ENCODE measurements at regions not wholly inside any gene's neighbourhood (a gene's known extent, or its start where the extent isn't known, plus 50 kb on each side); places are given as distances from the start of the nearest gene placed in this dataset.

- DNase-seq = no peak
Observed at GRCh38 chr13:31442571-31442970, 242.8 kb downstream of the B3GLCT start.

DNA sequence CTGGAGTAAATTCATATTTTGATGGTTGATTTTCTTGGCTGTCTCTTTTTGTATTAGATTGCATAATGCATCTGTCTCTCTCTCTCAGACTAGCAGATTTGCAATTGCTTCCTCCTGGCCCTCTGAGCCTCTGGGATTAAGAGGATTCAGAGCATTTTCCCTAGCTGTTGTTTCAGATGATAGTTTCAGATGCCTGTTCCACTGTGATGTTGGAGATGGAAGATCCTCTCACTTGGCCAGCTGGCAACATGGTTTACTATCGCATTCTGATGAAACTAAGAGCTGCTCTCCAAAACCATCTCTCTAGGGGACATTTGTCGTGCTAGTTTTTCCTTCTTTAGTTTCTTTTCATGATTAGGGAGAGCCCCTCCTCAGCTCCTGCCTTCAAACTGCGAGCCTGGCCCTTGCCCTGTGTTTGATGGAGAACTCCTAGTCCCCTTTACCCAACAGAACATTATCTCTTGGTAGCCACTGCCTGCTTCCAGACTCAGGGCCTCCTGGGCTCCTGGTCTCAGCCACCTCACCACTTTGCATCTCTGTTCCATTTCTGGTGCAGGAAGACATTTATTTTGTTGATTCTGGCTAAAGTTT lies 244.6 kb downstream of the B3GLCT start:
- DNase-seq = peak; percentile 52

GRCh38 chr13:31452525-31452924 lies 252.8 kb downstream of the B3GLCT start:
- DNase-seq = no peak

DNA sequence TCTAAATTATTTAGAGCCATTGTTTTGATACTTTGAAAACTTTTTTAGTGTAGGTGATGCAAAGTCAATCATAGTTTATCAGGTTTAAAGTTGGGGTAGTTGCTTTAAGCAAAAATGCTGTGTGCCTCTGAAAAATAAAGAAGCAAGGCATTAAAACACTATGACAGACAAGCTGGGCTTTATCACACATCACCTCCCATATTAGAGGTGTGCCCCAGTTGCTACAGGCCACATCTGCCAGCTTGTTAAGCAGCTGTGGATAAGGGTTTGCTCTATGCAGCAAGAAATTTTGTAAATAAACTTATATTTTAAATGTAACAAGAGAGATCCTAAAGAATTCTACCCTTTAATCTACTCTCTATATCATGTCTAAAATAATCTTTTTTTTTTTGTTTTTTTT lies 255.8 kb downstream of the B3GLCT start:
- DNase-seq = no peak

- no peak for DNase-seq
Observed at GRCh38 chr13:31456056-31456455, 256.3 kb downstream of the B3GLCT start.

DNA sequence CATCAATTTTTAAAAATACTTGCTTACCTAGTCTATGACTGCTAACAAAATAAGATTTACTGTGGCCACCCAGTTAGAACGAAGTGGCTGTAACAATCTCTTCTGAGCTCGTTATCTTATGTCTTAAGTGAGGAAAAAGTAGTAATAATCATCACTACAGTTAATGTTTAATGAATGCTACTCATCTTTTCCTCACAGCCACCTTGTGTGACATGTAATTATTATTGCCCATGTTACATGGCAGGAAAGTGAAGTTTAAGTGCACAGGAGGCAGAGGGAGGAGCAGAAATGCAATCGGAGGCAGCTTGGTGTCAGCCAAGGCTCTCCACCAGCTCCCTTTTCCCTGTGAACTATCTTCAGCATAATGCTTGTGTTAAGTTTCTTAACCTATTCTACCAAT lies 260.3 kb downstream of the B3GLCT start:
- DNase-seq = no peak

DNA sequence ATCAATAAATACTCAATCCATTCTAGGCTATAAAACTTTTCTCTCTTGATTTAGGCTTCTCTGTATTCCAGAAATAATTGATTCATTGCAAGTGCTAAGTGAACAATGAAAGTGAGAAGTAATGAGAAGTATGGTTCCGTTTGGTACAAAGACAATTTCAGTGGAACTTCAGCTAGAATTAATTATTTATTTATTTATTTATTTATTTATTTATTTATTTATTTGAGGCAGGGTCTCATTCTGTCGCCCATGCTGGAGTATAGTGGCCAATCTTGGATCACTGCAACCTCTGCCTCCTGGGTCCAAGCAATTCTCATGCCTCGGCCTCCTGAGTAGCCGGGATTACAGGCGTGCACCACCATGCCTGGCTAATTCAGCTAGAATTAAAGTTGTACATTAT lies 262.1 kb downstream of the B3GLCT start:
- DNase-seq = no peak

DNA sequence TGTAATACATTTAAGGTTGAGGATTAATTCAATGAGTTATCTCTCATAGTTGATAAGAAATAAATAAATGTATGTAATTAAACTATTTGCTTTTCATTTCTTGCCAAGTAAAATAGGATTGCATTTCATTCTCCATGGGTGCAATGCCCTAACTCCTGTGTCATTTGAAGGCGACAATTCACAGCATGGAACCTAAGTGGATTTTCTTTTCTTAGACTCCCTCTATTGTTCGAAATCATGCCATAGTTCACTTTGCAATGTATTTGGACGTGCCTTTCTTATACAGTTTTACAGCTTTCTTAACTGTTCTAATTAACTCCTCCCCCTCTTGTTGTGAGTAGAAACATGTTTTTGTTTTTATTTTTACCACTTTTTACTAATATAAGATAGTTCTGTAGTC lies 263.0 kb downstream of the B3GLCT start:
- no peak for DNase-seq

- DNase-seq = no peak
Observed at GRCh38 chr13:31468114-31468902, 268.5 kb downstream of the B3GLCT start.

GRCh38 chr13:31469377-31469776 lies 269.6 kb downstream of the B3GLCT start:
- no peak for DNase-seq

DNA sequence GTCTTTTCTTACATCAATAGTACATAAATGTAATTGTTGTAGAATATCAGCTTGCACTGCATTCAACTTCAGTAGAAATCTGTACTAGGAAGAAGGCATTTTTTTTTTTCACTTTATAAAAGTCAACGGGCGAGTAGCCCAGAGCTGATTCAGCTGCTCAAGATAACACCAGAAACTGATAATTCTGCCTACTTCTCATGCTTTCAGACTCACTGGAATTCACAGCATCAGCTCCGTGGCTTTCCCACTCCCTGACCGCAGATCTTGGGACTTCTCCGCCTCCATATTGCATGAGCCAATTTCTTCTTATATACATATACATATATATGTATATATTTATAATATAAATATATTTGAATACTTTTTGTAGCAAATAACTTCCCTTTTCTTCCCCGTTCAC lies 263.1 kb upstream of the RXFP2 start:
- DNase-seq = no peak

DNA sequence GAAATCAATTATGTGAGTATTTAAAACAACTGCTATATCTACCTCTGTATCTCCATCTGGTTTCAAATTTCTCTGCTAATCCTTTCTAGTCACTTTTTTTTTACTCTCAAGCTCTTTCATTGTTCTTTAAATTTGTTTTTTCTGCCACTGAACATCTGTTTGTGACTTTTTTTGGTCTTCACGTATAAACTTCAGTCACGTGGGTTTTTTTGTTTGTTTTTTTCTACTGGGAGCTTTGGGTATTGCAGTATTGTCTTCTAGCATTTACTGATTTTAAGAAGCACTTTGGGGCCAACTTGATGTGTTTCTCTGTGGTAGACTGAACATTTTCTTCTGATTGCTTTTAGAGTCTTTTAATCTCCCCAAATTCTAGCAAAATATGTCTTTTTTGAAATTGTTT lies 262.6 kb upstream of the RXFP2 start:
- DNase-seq = no peak

- no peak for DNase-seq
Observed at GRCh38 chr13:31477961-31478360, 261.4 kb upstream of the RXFP2 start.

DNA sequence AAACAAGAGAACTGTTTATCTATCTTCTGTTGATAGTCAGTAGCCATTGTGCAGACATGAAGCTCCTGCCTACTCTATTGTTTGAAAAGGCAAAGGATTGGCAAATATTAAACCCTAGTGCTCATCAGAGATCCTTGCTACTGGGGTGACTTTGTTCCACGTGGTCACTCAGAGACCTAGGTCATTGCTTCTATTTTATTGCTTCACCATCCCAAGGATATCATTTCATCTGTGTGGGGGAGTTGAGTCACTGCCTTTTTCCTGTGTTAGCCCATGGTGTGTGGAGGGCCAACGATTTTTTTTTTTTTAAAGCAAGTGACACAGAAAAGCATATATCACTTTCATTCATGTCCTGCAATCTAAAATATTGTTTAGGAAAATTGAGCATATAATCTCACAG lies 254.1 kb upstream of the RXFP2 start:
- no peak for DNase-seq

GRCh38 chr13:31485651-31486051 lies 253.7 kb upstream of the RXFP2 start:
- DNase-seq = no peak

GRCh38 chr13:31495336-31495735 lies 244.0 kb upstream of the RXFP2 start:
- DNase-seq = no peak

DNA sequence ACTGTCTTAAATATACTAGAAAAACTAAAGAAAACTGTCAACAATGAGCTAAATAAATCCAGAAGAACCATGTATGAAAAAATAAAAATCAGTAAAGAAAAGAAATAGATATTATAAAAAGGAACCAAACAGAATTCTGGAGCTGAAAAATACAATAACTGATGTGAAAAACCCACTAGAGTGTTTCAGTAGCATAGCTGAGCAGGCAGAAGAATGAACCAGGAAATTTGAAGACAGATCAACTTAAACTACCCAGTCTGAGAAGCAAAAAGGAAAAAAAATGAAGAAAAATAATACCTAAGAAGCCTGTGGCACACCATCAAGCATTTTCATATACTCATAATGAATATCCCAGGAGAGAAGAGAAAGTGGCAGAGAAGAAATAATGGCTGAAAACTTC lies 240.1 kb upstream of the RXFP2 start:
- no peak for DNase-seq

DNA sequence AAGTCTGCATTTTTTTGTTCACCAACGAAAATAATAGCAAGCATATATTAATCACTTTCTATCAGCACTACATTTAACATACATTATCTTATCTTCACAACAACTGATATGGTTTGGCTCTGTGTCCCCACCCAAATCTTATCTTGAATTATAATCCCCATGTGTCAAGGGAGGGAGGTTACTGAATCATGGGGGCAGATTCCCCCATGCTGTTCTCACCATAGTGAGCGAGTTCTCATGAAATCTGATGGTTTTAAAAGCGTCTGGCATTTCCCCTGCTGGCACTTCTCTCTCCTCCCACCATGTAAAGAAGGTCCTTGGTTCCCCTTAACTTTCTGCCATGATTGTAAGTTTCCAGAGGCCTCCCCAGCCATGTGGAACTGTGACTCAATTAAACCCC lies 235.7 kb upstream of the RXFP2 start:
- no peak for DNase-seq

DNA sequence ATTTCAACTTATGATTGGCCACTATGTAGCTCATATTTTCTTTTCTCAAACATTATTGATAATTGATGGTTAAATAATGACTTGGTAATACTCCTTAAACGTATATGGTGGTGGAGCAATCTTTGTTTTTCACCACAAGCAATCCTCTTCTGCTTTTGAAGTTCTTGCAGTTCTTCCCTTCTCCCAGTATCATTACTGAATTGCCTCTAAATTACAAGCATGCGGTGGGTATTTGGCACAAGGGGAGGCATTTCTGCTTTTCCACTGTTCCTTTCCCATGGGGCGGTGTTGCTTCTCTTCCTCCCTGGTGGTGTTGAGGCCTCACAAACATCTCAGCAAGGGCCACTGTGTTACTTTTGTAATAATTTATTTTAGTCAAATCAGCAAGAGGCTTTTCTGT lies 234.4 kb upstream of the RXFP2 start:
- DNase-seq = no peak

DNA sequence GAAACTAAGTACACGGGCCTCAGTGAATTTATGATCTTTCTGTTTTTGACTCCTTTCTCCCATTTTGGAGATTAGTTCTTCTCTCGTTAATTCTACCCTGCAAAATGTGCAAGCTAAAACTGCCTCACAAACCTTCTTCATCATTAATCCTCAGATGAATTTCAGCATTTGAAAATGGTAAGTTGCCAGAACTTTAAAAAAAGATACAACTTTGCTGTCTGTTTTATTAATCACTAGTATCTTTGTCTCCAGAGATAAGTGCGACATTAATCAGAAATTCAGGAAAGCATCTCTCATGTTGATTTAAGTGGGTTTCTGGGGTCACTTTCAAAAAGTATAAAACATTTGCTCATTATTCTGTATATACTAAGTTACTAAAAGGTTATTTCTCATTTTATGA lies 227.0 kb upstream of the RXFP2 start:
- no peak for DNase-seq

DNA sequence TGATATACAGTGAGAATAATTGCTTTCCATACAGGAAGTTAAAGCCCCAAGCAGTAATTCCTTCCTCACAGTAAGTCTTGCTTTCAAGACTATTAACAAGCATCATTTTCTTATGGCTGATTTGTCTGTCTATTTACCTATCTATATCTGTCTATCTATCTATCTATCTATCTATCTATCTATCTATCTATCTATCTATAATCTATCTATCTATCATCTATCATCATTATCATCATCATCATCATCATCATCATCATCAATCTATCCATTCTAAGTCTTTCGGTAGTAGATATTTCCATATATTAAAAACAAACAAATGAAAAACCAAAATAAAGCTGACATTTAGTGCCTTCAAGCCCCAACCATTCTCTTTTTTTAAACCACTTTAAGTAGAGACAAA lies 224.4 kb upstream of the RXFP2 start:
- DNase-seq = no peak

DNA sequence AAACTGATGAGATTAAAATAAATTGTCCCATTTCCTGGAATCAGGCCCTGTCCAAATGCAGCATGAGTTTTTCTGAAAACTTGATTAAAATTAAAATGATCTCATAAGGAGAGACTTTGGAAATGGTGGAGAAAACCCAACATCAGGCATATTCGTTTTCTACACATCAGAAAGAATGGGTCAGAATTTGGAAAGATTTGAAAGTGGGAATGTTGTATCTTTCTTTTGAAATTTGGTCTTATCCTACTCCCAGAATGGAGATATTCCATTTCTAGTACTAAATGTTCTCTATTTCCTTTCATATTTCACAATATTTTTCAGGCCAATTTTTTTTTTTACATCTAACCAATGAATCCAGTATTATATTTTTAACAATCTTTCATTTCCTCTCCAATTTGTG lies 223.9 kb upstream of the RXFP2 start:
- no peak for DNase-seq

- no peak for DNase-seq
Observed at GRCh38 chr13:31517599-31517998, 221.7 kb upstream of the RXFP2 start.

GRCh38 chr13:31518645-31519044 lies 220.7 kb upstream of the RXFP2 start:
- DNase-seq = no peak

DNA sequence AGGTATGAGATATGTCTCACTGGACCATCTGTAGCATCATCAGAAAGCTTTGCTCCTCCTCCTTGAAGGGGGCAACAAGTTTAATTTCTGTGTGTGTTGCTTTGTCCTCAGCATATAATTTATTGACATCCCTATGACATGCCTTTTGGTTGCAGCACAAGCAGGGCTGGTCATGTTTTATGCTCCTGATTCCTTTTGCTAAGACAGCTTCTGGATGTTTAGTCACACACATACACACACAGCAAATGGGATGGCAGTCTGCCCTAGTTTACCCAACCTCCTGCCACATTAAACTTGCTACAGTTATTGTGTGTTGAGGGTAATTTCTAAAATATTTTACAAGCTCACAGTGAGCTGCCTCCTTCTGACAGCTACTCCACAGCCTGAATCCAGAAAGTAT lies 217.9 kb upstream of the RXFP2 start:
- no peak for DNase-seq

Measured in right forelimb (tissue), 1 donor.